Non-pigmented ciliary epithelial cell (primary cell): ENCODE measurements at regions not wholly inside any gene's neighbourhood (a gene's known extent, or its start where the extent isn't known, plus 50 kb on each side); places are given as distances from the start of the nearest gene placed in this dataset.
"Not testable (repeated sequence)": the region's sequence is repeated elsewhere in the genome, so short reads cannot be mapped to it uniquely, and the experiment has no call there.

ENCODE experiments used
- DNase-seq: peaks from one replicate; pipeline ENCODE4 v3.0.0-alpha.2; 2010; ENCODE audit warnings: low read depth

DNA sequence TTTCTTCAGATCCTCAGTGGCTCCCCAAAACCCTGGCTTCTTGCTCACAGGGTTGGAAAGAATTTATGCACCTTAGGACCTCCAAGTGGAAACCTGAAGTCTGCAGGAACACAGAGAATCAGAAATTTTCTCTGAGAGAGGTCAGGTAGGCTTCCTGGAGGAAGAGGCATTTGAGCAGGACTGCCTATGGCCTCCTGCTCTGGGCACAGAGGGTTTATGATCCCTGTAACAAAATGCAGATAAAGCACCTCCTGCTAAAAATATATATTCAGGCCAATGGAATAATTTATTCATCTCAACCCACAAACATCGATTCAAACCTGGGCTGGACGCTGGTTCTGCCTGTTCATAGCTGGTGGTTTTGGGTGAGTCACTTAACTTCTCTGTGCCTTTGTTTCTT, 68.1 kb upstream of the FGF3 start:
- DNase-seq: no peak

DNA sequence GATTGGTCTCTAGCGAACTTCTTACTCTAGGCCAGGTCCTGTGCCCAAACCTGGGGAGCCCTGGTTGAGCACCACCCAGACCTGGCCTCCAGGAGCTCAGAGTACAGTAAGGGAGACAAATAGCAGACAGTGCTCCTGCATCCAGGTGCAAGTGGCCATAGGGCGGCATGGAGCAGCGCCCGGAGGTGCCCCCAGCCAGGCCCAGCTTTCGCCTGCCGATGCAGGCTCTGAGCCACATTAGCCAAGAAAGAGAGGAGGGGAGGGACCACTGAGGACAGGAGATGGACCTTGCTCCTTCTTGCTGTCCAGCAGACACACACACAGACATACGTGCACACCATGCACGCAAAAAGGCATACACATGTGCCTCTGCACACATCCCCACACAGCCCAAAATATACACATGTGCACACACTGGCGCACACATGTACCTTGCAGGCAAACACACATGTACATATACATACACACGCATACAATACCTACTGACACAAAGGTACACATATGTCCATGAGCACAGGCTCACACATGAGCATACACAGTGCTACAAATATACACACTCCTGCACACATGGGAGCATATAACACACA, 68.7 kb upstream of the FGF3 start:
- no peak for DNase-seq

DNA sequence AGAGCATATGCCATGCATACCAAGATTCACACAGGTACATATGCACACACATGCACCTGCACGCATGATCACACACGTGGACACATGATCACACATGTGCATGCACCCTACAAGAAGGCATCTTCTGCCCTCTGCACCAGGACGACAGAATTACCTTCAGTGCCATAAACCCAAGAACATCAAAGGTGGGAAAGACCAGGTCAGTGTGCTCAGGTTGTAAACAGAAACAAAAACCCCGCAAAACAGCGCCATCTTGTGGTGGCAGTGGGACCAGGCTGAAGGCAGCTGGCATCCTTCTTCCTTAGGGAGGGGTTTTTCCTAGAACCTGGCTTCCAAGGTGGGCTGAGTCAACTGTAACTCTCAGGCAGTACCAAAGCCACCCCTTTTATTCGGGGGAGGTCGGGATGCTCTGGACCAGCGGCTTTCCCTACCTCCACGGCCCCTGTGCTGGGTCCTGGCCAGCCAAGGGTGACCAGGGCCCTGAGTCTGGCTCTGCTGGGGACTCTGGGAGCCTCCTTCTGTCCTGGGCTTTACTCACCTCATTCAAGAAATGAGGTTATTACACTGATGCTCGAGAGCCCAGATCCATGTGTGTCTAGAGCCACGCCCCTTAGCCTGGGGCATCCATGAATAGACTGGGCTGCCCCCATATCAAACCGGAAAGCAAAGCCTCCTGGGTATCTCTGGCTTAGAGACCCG, 69.4 kb upstream of the FGF3 start:
- DNase-seq: no peak

DNA sequence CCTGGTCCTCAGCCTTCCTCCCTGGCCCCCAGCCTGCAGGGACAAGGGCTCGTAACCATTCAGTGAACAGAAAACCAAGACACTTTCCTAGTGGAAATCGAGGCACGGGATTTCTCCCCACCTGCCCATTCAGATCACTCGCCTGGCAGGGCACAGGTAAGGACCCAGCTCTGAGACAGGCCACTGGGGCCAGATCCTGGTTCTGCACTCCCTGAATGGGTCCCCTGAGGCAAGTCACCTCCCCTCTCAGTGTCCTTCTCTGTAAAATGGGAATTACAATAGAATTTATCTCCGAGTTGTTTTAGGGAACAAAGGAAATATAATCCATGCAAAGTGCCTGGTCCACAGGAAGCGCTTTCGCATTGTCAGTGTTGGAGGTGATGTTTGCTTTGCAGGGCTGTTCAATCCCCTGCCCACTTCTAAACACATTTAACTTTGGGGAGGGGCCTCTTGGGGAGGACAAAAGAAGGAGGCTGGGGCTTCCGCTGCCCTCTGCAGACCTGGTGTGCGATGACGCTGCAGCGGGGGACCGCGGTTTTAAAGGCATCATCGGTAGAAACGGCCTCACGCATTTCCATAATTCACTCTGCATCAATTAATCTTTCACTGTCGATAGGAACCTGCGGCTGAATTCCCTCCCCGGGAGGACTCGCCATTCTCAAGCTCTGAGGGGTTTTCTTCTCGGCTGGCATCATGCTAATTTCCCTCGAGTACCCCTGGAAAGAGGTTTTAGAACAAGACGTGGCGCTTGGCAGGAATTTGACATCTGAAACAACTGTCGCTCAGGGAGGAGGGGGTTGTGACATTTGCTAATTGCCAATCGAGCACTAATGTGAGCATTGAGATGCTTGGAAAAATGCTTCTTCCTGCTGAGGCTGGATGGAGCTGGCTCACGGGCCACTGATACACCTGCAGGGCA, 70.4 kb upstream of the FGF3 start:
- DNase-seq: no peak

DNA sequence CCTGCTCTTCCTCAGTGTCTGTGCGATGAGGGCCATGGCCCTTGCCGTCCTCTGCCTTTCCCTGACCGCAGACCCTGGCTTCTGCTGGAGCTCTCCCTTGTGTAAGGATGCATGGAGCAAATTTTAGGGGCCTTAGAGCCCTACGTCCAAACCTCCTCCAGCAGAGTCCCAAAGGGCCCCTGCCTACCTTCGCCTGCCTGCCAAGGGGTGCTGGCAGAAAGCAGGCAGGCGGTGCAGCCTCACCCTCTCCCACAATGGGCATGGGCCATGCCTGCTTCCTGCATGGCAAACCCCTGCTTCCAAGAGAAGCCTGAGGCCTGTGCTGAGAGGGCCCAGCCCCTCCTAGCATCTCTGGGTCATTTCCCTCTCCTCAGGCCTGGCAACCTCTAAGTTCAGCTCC, 71.3 kb upstream of the FGF3 start:
- no peak for DNase-seq

DNA sequence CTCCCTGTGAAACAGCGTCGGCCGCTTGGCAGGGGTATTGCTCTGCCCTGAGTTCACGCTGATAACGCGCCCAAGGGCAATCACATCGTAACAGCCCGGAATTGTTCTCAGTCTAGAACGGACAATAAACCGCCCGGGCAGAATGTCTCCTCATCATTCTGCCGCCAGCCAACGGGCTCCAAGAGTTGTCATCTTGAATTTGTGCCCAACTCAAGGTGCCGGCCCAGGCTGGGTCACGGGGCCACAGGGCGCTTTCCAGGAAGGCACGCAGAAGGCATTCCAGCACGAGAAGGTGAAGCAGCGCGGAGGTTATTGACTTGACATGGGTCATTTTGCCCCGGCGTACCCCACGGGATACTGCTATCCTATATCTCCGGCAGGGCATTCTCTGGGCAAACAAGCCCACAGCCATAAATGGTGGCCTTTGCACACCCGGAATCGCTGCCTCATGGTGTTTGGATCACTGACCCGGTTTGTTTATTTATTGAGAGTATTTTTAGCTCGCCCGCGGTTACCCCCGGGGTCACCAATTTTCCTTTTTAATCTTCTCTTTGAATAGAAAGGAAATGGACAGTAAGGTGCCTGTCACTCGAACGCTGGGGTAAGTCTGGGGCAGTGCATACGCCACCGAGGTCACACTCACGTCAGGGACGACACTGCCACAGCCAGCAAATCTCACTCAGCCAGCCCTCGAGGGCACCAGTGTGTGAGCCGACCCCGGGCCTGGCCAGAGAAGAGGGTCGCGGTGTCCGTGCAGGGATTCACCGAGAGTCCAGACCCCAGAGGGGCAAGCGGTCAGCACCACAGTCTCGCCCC, 72.4 kb upstream of the FGF3 start:
- DNase-seq: no peak

DNA sequence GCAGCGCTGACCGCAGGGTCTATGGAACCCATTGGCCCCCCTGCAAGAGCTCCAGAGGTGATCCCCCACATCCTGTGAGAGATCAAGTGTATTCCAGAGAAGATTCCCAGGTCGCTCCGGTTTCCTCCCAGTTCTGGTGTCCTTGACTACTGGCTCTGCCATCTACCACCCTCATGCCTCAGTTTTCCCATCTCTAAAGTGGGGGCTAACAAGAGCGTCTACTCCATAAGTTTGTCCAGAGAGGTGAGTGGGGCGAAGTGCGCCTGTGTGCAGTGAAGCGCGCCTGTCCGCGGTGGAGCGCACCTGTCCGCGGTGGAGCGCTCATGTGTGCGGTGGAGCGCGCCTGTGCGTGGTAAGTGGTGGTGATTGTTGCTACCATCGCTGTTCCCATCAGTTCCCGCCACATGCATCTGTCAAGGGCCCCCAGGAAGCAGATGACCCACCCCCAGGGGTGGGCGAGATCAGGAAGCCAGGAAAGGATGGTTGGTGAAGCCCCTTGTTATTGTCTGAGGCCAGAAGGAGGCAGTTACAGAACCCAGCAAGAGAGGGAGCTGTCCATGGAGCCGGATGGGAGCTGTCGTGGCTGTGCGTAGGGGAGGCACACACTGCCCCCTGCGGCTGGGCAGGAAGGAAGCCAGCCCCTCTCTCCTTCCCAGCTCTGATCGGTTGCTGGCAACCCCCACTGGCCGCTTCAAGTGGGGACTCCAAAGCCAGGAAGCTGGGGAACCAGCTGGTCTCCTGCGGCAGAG, 73.2 kb upstream of the FGF3 start:
- DNase-seq: no peak

DNA sequence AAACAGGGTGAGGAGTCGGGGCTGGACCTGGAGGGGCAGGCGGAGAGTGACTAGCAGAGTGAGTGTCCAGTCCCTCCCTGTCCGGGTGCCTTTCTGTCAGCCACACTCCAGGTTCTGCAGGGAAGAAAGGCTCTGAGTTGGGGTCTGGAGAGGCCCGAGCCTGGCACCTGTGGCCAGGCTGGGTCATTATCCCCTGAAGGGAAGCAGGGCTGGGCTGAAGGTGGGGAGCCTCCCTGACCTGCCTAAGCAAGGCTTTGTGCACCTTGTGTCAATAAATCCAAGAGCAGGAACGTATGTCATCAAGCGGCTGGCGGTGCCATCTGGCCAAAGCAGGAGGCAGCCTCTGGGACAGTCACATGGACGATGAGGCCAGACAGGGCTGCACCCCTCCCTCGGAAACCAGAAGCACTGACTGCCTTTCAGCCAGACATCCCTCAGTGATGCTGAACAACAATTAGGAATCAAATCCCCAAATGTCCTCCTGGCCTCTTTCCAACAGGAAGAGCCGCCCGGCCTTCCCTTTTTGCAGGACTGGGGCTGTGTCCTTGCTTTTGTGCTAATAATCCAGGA, 73.9 kb upstream of the FGF3 start:
- DNase-seq: no peak

DNA sequence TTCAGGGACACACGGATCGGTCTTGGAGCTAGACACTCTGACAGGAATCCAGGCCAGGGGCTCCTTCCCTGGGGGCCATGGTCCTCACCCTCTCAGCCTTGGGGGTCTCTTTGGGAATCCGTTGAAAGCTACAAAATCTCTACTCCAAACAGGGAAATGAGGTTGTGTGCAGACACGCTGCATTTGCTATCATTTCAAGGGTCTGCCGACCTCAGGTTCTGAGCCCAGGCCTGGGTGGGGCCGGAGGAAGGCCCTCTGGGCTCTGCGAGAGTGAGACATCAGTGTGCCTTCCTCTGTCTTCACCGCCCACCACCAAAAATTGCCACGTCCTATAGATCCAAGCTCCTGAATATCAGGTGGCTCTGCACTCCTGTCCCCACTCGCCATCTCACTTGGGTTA, 74.4 kb upstream of the FGF3 start:
- no peak for DNase-seq

DNA sequence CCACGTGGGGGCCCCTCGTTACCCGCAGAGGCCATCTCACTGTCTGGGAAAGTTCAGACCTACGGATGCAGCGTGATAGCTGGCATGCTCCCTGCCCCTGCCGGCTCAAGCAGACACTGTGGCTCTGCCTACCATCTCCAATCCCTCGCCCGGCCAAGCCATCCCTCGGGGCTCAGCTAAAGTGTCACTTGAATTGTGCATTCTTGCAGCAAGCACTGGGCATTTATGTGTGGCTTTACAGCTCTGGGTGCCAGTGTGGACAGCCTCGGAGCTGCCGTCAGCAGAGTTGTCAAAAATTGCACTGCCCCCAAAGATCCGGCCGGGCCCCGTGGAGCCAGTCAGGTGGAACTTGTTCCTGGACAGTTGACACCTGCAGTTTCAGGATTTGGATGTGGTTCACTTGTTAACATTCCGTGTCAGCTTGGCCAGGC, 75.0 kb upstream of the FGF3 start:
- DNase-seq: no peak

DNA sequence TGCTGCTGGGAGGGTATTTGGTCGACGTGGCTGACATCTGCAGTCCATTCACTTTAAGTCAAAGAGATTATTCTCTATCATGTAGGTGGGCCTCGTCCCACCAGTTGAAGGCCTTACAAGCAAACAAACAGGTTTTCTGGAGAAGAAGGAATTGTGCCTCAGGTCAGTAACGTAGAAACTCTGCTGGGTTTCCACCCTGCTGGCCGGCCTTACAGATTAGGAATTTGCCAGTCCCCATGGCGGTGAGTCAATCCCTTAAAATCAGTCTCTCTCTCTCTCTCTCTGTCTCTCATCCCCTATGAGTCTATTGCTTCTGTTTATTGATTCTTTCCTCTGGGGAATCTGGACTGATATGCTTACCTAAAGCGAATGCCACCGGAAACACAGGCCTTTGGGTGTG, 75.4 kb upstream of the FGF3 start:
- no peak for DNase-seq

DNA sequence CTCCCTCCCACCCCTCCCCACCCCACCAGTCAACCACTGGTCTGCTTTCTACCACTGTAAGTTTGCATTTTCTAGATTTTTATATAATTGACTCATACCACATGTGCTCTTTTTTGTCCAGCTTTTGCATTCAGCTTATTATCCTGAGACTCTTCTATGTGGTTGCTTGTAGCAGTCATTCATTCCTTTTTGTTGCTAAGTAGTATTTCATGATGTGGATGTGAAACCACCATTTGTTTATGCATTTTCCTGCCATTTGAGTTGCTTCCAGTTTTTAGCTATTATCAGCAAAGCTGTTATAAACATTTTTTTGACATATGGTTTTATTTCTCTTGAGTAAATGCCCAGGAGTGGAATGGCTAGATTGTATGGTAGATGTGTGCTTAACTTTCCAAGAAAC, 77.0 kb upstream of the FGF3 start:
- DNase-seq: no peak

DNA sequence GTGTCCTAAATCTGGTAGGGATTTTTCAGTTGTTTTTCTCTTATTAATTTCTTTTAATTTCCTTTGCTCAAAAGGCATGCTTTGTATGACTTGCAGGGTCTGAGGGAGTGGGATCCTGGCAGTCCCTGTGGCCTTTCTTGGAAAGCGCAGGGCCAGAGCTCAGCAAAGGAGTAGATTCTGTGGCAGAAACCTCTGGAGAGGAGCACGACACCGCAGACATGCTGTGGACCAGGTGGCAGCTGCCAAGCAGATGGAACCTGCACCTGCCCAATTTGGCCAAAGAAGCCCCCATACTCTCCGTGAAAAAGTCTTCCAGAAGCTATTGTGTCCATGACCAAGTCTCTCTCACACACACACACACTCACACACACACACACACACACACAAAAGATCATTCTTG, 78.9 kb upstream of the FGF3 start:
- DNase-seq: no peak

DNA sequence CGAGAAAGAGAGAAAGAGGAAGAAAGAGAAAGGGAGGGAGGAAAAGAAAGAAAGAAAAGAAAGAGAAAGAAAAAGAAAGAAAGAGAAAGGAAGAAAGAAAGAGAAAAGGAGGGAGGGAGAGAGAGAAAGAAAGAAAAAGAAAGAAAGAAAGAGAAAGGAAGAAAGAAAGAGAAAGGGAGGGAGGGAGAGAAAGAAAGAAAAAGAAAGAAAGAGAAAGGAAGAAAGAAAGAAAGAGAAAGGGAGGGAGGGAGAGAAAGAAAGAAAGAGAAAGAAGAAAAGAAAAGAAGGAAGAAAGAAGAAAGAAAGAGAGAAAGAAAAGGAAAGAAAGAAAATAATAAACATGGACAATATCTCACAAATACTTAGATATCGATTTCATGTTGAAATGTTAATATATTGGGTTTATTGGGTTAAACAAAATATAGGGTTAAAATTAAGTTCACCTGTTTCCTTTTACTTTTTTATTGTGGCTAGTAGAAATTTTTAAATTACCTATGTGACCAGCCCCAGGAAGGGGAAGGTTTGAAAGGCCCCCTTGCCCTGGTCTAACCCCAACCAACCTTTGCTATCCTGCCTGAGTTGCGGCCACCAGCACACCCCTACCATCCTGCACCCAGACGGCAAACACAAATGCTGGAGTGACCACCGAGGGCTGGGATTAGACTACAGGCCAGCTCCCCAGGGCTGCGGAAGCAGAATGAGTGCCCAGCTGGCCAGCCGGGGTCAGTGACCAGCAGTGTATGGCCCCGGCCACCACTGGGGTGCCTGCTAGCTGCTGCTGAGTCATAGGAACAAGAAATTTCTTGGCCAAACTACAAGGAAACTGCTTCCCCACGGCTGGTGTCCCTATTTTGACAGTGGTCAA, 81.0 kb upstream of the FGF3 start:
- DNase-seq: no peak

DNA sequence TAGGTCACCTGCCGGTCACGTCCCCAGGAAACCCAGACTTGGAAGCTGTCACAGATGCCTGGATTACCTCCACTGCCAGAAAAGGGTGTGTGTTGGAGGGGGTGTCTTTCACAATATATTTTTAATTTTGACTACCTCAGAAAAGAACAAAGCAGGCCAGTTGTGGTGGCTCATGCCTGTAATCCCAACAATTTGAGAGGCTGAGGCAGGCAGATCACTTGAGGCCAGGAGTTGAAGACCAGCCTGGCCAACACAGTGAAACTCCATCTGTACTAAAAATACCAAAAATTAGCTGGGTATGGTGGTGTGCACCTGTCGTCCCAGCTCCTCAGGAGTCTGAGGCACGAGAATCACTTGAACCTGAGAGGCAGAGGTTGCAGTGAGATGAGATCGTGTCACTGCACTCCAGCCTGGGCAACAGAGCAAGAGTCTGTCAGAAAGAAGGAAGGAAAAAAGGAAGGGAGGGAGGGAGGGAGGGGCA, 81.6 kb upstream of the FGF3 start:
- not testable (repeated sequence) for DNase-seq

DNA sequence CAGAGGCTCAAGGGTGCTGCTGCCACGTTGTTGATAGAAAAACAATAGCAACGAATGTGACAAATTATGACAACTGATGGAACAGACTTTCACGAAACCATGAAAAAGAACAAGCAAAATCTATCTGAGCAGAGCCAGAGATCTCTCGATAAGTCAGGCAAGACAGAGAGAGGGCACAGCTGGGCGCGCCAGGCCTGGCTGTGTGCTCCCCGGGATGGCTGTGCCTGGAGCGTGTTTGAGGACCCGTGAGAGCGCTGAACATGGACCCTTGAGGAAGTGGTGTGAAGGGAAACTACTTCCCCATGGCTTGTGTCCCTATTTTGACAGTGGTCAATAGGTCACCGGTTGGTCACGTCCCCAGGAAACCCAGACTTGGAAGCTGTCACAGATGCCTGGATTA, 83.1 kb upstream of the FGF3 start:
- no peak for DNase-seq

DNA sequence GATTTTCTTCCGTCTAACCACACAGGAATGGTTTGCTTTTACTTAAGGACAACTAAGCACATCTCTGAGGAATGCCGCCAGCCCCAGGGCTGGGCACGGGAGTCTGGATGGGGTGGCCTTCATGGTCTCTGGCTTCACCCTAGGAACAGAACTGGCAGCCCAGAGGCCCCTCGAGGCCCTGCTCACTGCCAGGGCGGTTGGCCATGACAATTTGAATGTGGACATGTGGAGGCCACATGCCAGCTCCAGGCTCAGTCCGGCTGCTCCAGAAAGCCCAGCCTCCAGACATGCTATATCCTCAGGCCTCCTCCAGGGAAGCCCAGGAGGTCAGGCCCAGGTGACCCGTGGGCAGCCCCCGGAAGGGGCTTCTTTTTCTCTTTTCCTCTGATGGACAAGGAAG, 84.0 kb upstream of the FGF3 start:
- DNase-seq: no peak

DNA sequence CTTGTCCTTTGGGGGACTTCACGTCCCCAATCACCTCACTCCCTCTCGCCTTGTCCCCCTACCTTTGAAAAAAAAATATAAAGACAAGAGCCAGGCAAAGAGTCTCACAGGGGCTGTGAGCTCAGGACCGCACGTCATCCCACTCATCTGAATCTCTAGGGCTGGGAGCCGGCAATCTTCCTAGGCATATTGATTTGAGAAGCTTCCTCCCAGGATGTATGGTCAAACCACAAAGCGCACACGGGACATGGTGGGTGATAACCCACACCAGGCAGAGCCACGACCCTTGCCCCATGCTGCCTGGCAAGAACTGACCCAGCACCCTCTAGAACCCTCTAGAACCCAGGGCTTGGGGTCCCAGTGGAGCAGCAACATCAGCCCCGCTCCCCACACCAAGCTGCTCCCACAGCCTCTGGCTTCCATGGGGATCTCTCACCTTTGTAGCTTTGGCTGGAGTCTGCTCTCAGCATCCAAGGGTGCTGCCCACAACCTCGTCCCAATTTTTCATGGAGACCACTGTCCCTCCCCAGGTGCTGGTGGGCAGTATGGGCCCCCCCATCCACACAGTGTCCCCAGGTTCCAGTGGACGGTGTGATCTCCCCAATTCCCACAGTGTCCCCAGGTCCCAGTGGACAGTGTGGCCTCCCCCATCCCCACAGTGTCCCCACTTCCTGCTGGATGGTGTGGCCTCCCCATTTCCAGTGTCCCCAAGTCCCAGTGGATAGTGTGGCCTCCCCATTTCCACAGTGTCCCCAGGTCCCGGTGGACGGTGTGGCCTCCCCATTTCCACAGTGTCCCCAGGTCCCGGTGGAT, 85.2 kb upstream of the FGF3 start:
- DNase-seq: no peak

DNA sequence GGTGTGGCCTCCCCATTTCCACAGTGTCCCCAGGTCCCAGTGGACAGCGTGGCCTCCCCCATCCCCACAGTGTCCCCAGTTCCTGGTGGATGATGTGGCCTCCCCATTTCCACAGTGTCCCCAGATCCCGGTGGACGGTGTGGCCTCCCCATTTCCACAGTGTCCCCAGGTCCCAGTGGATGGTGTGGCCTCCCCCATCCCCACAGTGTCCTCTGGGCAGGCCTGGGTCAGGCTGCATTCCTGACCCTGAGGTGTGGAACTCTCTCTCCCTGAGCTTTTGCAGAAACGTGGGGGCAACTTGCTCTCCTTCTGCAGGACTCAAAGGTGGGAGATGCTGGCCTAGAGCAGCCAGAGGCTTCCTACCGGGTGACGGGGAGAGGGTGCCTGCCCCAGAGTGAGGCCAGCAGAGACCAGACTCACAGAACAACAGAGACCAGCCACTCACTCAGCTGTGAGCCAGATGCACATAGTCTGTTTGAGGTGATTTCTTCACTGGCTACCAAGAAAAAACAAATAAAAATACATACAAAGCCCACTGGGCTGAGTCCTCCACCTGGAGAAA, 85.8 kb upstream of the FGF3 start:
- no peak for DNase-seq
